ENCODE measurements at regions not wholly inside any gene's neighbourhood (a gene's known extent, or its start where the extent isn't known, plus 50 kb on each side); places are given as distances from the start of the nearest gene placed in this dataset.

GRCh38 chr16:9264067-9264466 lies 172.6 kb downstream of the HAPSTR1 start:
- no peak for DNase-seq (ENCODE audit: low read depth)
- no peak overlapping the region for H3K4me3 ChIP-seq (ENCODE audit: low read depth, low read length)
- no peak for TF ChIP-seq CTCF (conservative IDR thresholded peaks at IDR 0.05; ENCODE audit: low read depth, low read length)

- DNase-seq (ENCODE audit: low read depth): no peak
- TF ChIP-seq CTCF (conservative IDR thresholded peaks at IDR 0.05; ENCODE audit: low read depth, low read length): no peak
- H3K4me3 ChIP-seq (ENCODE audit: low read depth, low read length): no peak overlapping the region
Observed at GRCh38 chr16:9268446-9268845, 177.0 kb downstream of the HAPSTR1 start.

- TF ChIP-seq CTCF (conservative IDR thresholded peaks at IDR 0.05; ENCODE audit: low read depth, low read length): peak; percentile 5
- no peak for DNase-seq (ENCODE audit: low read depth)
- no peak overlapping the region for H3K4me3 ChIP-seq (ENCODE audit: low read depth, low read length)
Observed at GRCh38 chr16:9270424-9270823, 179.0 kb downstream of the HAPSTR1 start.

- TF ChIP-seq CTCF (conservative IDR thresholded peaks at IDR 0.05; ENCODE audit: low read depth, low read length): no peak
- no peak overlapping the region for H3K4me3 ChIP-seq (ENCODE audit: low read depth, low read length)
- DNase-seq (ENCODE audit: low read depth): no peak
Observed at GRCh38 chr16:9270941-9271340, 179.5 kb downstream of the HAPSTR1 start.

GRCh38 chr16:9271841-9272240 lies 180.4 kb downstream of the HAPSTR1 start:
- TF ChIP-seq CTCF (conservative IDR thresholded peaks at IDR 0.05; ENCODE audit: low read depth, low read length): no peak
- H3K4me3 ChIP-seq (ENCODE audit: low read depth, low read length): no peak overlapping the region
- no peak for DNase-seq (ENCODE audit: low read depth)

GRCh38 chr16:9275377-9275776 lies 183.9 kb downstream of the HAPSTR1 start:
- no peak for DNase-seq (ENCODE audit: low read depth)
- no peak overlapping the region for H3K4me3 ChIP-seq (ENCODE audit: low read depth, low read length)

More at GRCh38 chr16:9275377-9275776, 183.9 kb downstream of the HAPSTR1 start:
- TF ChIP-seq CTCF (conservative IDR thresholded peaks at IDR 0.05; ENCODE audit: low read depth, low read length): no peak
